GM23338 (cell line): ENCODE measurements at regions not wholly inside any gene's neighbourhood (a gene's known extent, or its start where the extent isn't known, plus 50 kb on each side); places are given as distances from the start of the nearest gene placed in this dataset.

Source experiments
- CTCF ChIP-seq, 2 experiments: fragments of 200-600 bp in 1 of 2; sonication (generic) in 1 of 2; conservative IDR thresholded peaks; 2 replicates each; pipeline versions ENCODE4 v1.5.1 to v1.6.1; 2016 to 2017; ENCODE audit warnings: antibody characterized with exemption in 2 of 2, low read depth in 2 of 2, mild to moderate bottlenecking in 2 of 2, moderate library complexity in 1 of 2
- EZH2 ChIP-seq: fragments of 200-600 bp; sonication (generic); IDR thresholded peaks from one replicate; pipeline ENCODE4 v1.8.0; 2017; ENCODE audit warnings: antibody characterized with exemption, mild to moderate bottlenecking, low read depth; ENCODE audit not compliant: unreplicated experiment
- EZH2phosphoT487 ChIP-seq: fragments of 200-600 bp; sonication (generic); IDR thresholded peaks from one replicate; pipeline ENCODE4 v1.8.1; 2018; ENCODE audit warnings: antibody characterized with exemption; ENCODE audit not compliant: unreplicated experiment
- JUNB ChIP-seq: IDR thresholded peaks from one replicate; pipeline ENCODE4 v1.6.1; 2016; ENCODE audit warnings: antibody characterized with exemption; ENCODE audit not compliant: unreplicated experiment
- POLR2AphosphoS5 ChIP-seq: IDR thresholded peaks from 2 replicates; pipeline ENCODE4 v1.6.1; 2016; ENCODE audit warnings: antibody characterized with exemption, low read depth
- REST ChIP-seq: IDR thresholded peaks from one replicate; pipeline ENCODE4 v1.6.1; 2018; ENCODE audit warnings: antibody characterized with exemption; ENCODE audit not compliant: unreplicated experiment
- ZNF114 ChIP-seq: fragments of 250-450 bp; sonication (Bioruptor Pico); IDR thresholded peaks from 2 replicates; pipeline ENCODE4 v1.5.0; 2020; ENCODE audit warnings: mild to moderate bottlenecking, moderate library complexity

- TF ChIP-seq CTCF (conservative IDR thresholded peaks at IDR 0.05; ENCODE audit: low read depth in 2 of 2) (no peak), REST (no peak), EZH2 (no peak), EZH2phosphoT487 (no peak), ZNF114 (no peak), JUNB (no peak), POLR2AphosphoS5 (no peak)
Measured at GRCh38 chr11:10375280-10375971, 70.6 kb downstream of the ADM start.
